ENCODE measurements at regions not wholly inside any gene's neighbourhood (a gene's known extent, or its start where the extent isn't known, plus 50 kb on each side); places are given as distances from the start of the nearest gene placed in this dataset.

DNA sequence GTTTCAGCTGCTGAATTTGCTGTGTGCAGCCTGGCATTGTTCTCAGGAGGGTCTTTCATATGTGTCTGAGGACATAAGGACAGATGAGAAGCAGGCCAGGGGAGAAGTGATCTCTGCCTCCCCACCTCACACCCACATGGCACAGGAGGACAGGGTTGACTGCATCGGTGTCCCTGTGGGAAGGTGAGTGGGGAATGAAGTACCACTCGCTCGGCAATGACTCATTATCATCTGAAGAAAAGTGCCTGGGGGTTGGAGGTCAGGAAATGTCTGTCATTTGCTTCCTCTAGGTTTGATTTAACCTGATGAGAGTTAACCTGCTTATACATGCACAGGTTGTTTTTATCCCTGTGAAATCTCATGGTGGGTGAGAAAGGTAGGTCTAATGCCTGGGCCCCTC is 195.0 kb downstream of the GADD45G start:
- TF ChIP-seq POLR2AphosphoS5 (IDR thresholded peaks at IDR 0.05) (no peak), POLR2A (IDR thresholded peaks at IDR 0.05) (no peak)
- TF ChIP-seq, protein P1, sequence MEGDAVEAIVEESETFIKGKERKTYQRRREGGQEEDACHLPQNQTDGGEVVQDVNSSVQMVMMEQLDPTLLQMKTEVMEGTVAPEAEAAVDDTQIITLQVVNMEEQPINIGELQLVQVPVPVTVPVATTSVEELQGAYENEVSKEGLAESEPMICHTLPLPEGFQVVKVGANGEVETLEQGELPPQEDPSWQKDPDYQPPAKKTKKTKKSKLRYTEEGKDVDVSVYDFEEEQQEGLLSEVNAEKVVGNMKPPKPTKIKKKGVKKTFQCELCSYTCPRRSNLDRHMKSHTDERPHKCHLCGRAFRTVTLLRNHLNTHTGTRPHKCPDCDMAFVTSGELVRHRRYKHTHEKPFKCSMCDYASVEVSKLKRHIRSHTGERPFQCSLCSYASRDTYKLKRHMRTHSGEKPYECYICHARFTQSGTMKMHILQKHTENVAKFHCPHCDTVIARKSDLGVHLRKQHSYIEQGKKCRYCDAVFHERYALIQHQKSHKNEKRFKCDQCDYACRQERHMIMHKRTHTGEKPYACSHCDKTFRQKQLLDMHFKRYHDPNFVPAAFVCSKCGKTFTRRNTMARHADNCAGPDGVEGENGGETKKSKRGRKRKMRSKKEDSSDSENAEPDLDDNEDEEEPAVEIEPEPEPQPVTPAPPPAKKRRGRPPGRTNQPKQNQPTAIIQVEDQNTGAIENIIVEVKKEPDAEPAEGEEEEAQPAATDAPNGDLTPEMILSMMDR (IDR thresholded peaks at IDR 0.05), result no peak
